Epithelial cell of proximal tubule (primary cell): ENCODE measurements at regions not wholly inside any gene's neighbourhood (a gene's known extent, or its start where the extent isn't known, plus 50 kb on each side); places are given as distances from the start of the nearest gene placed in this dataset.

ENCODE experiments used
- DNase-seq: peaks from one replicate; pipeline ENCODE4 v3.0.0-alpha.2; 2011; ENCODE audit warnings: low read depth
- H3K4me3 ChIP-seq: 2 replicates; pipeline ENCODE4 v1.5.1; 2011; ENCODE audit warnings: low read depth, mild to moderate bottlenecking, low read length
- CTCF ChIP-seq: conservative IDR thresholded peaks from 2 replicates; pipeline ENCODE4 v1.5.1; 2012; ENCODE audit warnings: low read depth, mild to moderate bottlenecking, low read length

DNA sequence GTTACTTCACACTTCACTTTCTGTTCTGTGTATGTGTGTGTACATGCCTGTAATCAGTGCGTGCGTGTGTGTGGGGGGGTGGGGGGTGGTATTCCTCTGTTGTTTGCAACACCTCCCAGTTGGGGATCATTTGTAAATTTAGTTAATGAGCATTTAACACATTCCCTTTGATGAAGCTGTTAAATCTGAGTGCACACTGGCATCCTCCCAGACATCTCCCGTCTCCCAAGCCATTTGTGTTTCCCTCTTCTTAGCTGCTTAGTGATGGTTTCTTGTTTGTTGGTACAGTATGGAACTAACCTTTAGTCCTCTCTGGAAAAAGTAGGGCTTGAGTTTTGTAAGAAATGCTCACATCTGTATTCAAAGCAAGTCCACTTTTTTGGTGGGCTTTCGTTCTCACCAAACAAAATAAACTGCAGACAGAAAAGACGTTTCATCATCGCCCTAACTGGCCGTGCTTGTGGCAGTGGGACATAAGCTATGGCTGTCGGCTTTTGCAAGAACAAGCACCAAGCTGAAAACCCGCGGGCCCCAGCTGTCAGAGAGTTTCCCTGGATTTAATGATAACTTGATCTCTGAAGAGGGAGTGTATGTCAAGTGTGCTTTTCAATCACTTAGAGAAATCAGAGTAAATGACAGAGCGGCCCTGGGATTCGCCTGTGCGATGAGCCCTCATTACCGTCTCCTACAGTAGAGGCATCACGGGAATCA is 54.9 kb upstream of the SASH1 start:
- no peak overlapping the region for H3K4me3 ChIP-seq
- no peak for DNase-seq
- TF ChIP-seq CTCF = no peak

DNA sequence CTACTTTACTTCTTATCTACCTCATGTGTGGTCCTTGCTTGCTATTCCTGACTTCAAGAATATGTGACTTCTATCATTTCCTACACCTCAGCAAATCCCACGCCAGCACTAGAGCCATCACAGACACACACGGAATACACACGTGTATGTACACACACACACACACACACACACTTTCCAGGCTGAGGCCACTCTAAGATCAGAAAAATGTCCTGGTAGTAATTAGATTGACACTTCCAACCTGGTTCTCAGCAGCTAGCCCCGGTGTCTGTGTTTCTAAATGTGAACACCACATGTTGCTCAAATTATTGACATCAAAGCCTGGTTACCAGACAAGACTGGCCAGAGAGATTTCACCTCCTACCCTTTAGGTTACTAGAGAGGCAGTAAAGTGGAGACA is 54.1 kb upstream of the SASH1 start:
- no peak for DNase-seq
- H3K4me3 ChIP-seq = no peak overlapping the region
- no peak for TF ChIP-seq CTCF

GRCh38 chr6:148289153-148289552 is 53.5 kb upstream of the SASH1 start:
- DNase-seq = no peak
- no peak for TF ChIP-seq CTCF
- H3K4me3 ChIP-seq = no peak overlapping the region

- H3K4me3 ChIP-seq = no peak overlapping the region
- no peak for TF ChIP-seq CTCF
- no peak for DNase-seq
These were observed 50.8 kb upstream of the SASH1 start for GRCh38 chr6:148291876-148292275.
